Upper lobe of left lung (tissue), 4 donors: ENCODE measurements at regions not wholly inside any gene's neighbourhood (a gene's known extent, or its start where the extent isn't known, plus 50 kb on each side); places are given as distances from the start of the nearest gene placed in this dataset.

Source experiments
- CTCF ChIP-seq, 6 experiments: fragments of 450-650 bp in 4 of 6; fragments of 200-600 bp in 2 of 6; sonication (generic) in 2 of 6; IDR thresholded peaks; one replicate each; pipeline ENCODE4 v1.5.1; 2016 to 2019; ENCODE audit warnings: antibody characterized with exemption in 6 of 6
- EP300 ChIP-seq, 4 donors: sonication (generic); formaldehyde crosslinking; IDR thresholded peaks; one replicate each; pipeline ENCODE4 v1.5.1; 2017; ENCODE audit warnings: antibody characterized with exemption in 4 of 4, control low read depth in 2 of 4

GRCh38 chr20:1833728-1834726 is 61.2 kb upstream of the SIRPA start:
- no peak for TF ChIP-seq CTCF (IDR thresholded peaks at IDR 0.05)
- TF ChIP-seq EP300 (IDR thresholded peaks at IDR 0.05) = no peak
